ENCODE measurements at regions not wholly inside any gene's neighbourhood (a gene's known extent, or its start where the extent isn't known, plus 50 kb on each side); places are given as distances from the start of the nearest gene placed in this dataset.

- DNase-seq (ENCODE audit: low spot score) (no peak), ATAC-seq (ENCODE audit: low FRiP score) (no peak)
- TF ChIP-seq, protein P1, sequence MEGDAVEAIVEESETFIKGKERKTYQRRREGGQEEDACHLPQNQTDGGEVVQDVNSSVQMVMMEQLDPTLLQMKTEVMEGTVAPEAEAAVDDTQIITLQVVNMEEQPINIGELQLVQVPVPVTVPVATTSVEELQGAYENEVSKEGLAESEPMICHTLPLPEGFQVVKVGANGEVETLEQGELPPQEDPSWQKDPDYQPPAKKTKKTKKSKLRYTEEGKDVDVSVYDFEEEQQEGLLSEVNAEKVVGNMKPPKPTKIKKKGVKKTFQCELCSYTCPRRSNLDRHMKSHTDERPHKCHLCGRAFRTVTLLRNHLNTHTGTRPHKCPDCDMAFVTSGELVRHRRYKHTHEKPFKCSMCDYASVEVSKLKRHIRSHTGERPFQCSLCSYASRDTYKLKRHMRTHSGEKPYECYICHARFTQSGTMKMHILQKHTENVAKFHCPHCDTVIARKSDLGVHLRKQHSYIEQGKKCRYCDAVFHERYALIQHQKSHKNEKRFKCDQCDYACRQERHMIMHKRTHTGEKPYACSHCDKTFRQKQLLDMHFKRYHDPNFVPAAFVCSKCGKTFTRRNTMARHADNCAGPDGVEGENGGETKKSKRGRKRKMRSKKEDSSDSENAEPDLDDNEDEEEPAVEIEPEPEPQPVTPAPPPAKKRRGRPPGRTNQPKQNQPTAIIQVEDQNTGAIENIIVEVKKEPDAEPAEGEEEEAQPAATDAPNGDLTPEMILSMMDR (IDR thresholded peaks at IDR 0.05): no peak
Measured at GRCh38 chr4:71113294-71113693, 119.8 kb downstream of the DCK start.

- no peak for DNase-seq (ENCODE audit: low spot score)
- ATAC-seq (ENCODE audit: low FRiP score): no peak
- TF ChIP-seq, protein P1 (IDR thresholded peaks at IDR 0.05): no peak
Measured at GRCh38 chr4:71120831-71121524, 127.5 kb downstream of the DCK start.

DNA sequence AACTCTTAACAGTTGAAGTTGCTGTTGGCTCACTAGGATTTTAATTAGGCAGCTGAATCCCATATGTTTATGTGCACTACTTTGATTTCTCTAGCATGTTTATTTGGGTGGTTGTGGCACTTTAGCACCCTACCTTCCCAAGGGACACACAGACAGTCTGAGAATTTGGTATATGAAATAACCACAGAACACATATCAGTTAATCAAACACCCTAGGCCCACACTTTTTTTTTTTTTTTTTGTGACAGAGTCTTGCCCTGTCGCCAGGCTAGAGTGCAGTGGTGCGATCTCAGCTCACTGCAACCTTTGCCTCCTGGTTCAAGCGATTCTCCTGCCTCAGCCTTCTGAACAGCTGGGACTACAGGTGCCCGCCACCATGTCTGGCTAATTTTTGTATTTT, 130.5 kb downstream of the DCK start:
- TF ChIP-seq, protein P1 (IDR thresholded peaks at IDR 0.05): no peak
- ATAC-seq (ENCODE audit: low FRiP score): no peak
- no peak for DNase-seq (ENCODE audit: low spot score)

- TF ChIP-seq, protein P1 (IDR thresholded peaks at IDR 0.05): no peak
- no peak for DNase-seq (ENCODE audit: low spot score)
- no peak for ATAC-seq (ENCODE audit: low FRiP score)
Measured at GRCh38 chr4:71125137-71125536, 131.7 kb downstream of the DCK start.

DNA sequence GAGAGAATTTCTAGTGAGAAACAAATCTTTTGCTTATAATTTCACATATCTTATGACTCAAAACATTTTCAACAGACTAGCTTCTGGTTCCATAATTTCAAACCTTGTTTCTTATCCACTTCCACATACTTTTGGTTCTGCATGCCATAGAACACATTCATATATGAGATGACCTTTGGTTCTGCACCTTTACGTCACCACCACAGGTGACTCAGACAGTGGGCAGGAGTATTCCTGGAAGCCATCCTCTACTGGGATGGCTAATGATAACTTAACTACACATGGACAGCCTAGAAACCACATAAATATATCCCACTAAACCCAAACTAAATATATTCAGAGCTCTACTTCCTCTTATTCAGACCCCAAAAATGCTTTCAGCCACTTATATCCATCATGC, 133.3 kb downstream of the DCK start:
- ATAC-seq (ENCODE audit: low FRiP score): no peak
- TF ChIP-seq, protein P1 (IDR thresholded peaks at IDR 0.05): no peak
- DNase-seq (ENCODE audit: low spot score): no peak

GRCh38 chr4:71130827-71131603, 137.6 kb downstream of the DCK start:
- DNase-seq (ENCODE audit: low spot score) (no peak), ATAC-seq (ENCODE audit: low FRiP score) (peak; percentile 57)
- TF ChIP-seq, protein P1 (IDR thresholded peaks at IDR 0.05): no peak

GRCh38 chr4:71132486-71132885, 139.0 kb downstream of the DCK start:
- ATAC-seq (ENCODE audit: low FRiP score): no peak
- DNase-seq (ENCODE audit: low spot score): no peak
- TF ChIP-seq, protein P1 (IDR thresholded peaks at IDR 0.05): no peak

Data from omental fat pad (tissue), 3 donors.